Liver (tissue), 7 donors: ENCODE measurements at regions not wholly inside any gene's neighbourhood (a gene's known extent, or its start where the extent isn't known, plus 50 kb on each side); places are given as distances from the start of the nearest gene placed in this dataset.

ENCODE experiments used
- DNase-seq: peaks from one replicate; pipeline ENCODE4 v3.0.0-alpha.2; 2017; ENCODE audit warnings: low spot score
- H3K27ac ChIP-seq, 2 donors: one replicate each; pipeline ENCODE4 v1.7.0; 2013; ENCODE audit warnings: inconsistent platforms in 2 of 2, low read length in 2 of 2, control low read depth in 1 of 2, low read depth in 1 of 2, mild to moderate bottlenecking in 1 of 2
- H3K27me3 ChIP-seq, 4 donors: one replicate each; pipeline versions ENCODE4 v1.6.1 to v1.7.0; 2013; ENCODE audit warnings: low read length in 3 of 4, inconsistent platforms in 1 of 4, mild to moderate bottlenecking in 1 of 4, moderate library complexity in 1 of 4; ENCODE audit not compliant: control insufficient read depth in 4 of 4, insufficient read depth in 4 of 4
- H3K36me3 ChIP-seq, 4 donors: one replicate each; pipeline versions ENCODE4 v1.6.1 to v1.7.0; 2013; ENCODE audit warnings: low read length in 3 of 4, mild to moderate bottlenecking in 3 of 4, low read depth in 1 of 4, moderate library complexity in 1 of 4; ENCODE audit not compliant: control insufficient read depth in 4 of 4, insufficient read depth in 3 of 4
- H3K4me1 ChIP-seq, 4 donors: one replicate each; pipeline versions ENCODE4 v1.6.1 to v1.7.0; 2013; ENCODE audit warnings: low read length in 3 of 4, mild to moderate bottlenecking in 3 of 4, moderate library complexity in 1 of 4; ENCODE audit not compliant: control insufficient read depth in 4 of 4, insufficient read depth in 4 of 4
- H3K4me3 ChIP-seq, 3 donors: one replicate each; pipeline versions ENCODE4 v1.6.1 to v1.7.0; 2013; ENCODE audit warnings: low read length in 3 of 3, control low read depth in 1 of 3, low read depth in 1 of 3, mild to moderate bottlenecking in 1 of 3
- H3K9ac ChIP-seq, 2 donors: one replicate each; pipeline ENCODE4 v1.7.0; 2013; ENCODE audit warnings: low read length in 2 of 2, mild to moderate bottlenecking in 2 of 2, moderate library complexity in 2 of 2, control low read depth in 1 of 2, low read depth in 1 of 2
- H3K9me3 ChIP-seq, 4 donors: one replicate each; pipeline versions ENCODE4 v1.6.1 to v1.7.0; 2013; ENCODE audit warnings: low read length in 3 of 4; ENCODE audit not compliant: control insufficient read depth in 4 of 4
- EGR1 ChIP-seq, 2 donors: IDR thresholded peaks; 2 replicates each; pipeline ENCODE4 v1.6.1; 2016 to 2018; ENCODE audit warnings: antibody characterized with exemption in 2 of 2, low read depth in 2 of 2
- FOXA1 ChIP-seq: IDR thresholded peaks from 2 replicates; pipeline ENCODE4 v1.6.1; 2016; ENCODE audit warnings: antibody characterized with exemption
- FOXA2 ChIP-seq: IDR thresholded peaks from 2 replicates; pipeline ENCODE4 v1.6.1; 2016; ENCODE audit warnings: antibody characterized with exemption
- GABPA ChIP-seq, 2 donors: IDR thresholded peaks in 1 of 2; conservative IDR thresholded peaks in 1 of 2; 2 replicates each; pipeline ENCODE4 v1.6.1; 2016; ENCODE audit warnings: antibody characterized with exemption in 2 of 2, mild to moderate bottlenecking in 1 of 2, moderate library complexity in 1 of 2
- HNF4A ChIP-seq, 2 donors: conservative IDR thresholded peaks; 2 replicates each; pipeline ENCODE4 v1.6.1; 2016; ENCODE audit warnings: antibody characterized with exemption in 2 of 2, mild to moderate bottlenecking in 2 of 2
- HNF4G ChIP-seq: IDR thresholded peaks from 2 replicates; pipeline ENCODE4 v1.6.1; 2016; ENCODE audit warnings: antibody characterized with exemption
- JUND ChIP-seq, 2 donors: IDR thresholded peaks; 2 replicates each; pipeline ENCODE4 v1.6.1; 2016; ENCODE audit warnings: antibody characterized with exemption in 2 of 2
- NR2F2 ChIP-seq: IDR thresholded peaks from 2 replicates; pipeline ENCODE4 v1.6.1; 2016; ENCODE audit warnings: antibody characterized with exemption
- RAD21 ChIP-seq, 2 donors: IDR thresholded peaks; 2 replicates each; pipeline ENCODE4 v1.6.1; 2016; ENCODE audit warnings: antibody characterized with exemption in 2 of 2, mild to moderate bottlenecking in 2 of 2
- RXRA ChIP-seq, 2 donors: IDR thresholded peaks; 2 replicates each; pipeline ENCODE4 v1.6.1; 2017 to 2018; ENCODE audit warnings: antibody characterized with exemption in 2 of 2, mild to moderate bottlenecking in 1 of 2
- SP1 ChIP-seq: IDR thresholded peaks from 2 replicates; pipeline ENCODE4 v1.6.1; 2018; ENCODE audit warnings: antibody characterized with exemption, mild to moderate bottlenecking
- TAF1 ChIP-seq: conservative IDR thresholded peaks from 2 replicates; pipeline ENCODE4 v1.6.1; 2016; ENCODE audit warnings: antibody characterized with exemption, mild to moderate bottlenecking
- YY1 ChIP-seq: IDR thresholded peaks from 2 replicates; pipeline ENCODE4 v1.6.1; 2016; ENCODE audit warnings: antibody characterized with exemption, mild to moderate bottlenecking
- WGBS: extraction: QIAGEN DNeasy Blood & Tissue Kit; methylation state at CpG from one replicate; pipeline ENCODE4 v1.1.7; 2013; 5-methylcytosine and 5-hydroxymethylcytosine counted together
- TF ChIP-seq, protein P1 (sequence below): IDR thresholded peaks from 2 replicates; pipeline ENCODE4 v1.6.1; 2016; ENCODE audit warnings: antibody characterized with exemption, mild to moderate bottlenecking
- TF ChIP-seq, protein P2 (sequence below): IDR thresholded peaks from 2 replicates; pipeline ENCODE4 v1.6.1; 2016; ENCODE audit warnings: antibody characterized with exemption
- TF ChIP-seq, protein P3 (sequence below): IDR thresholded peaks from 2 replicates; pipeline ENCODE4 v1.6.1; 2016; ENCODE audit warnings: antibody characterized with exemption
- TF ChIP-seq, protein P4 (sequence below): IDR thresholded peaks from 2 replicates; pipeline ENCODE4 v1.6.1; 2016; ENCODE audit warnings: antibody characterized with exemption
- donor health status: healthy.
- donor health status: healthy.
- donor health status: healthy.
- donor health status: healthy.

DNA sequence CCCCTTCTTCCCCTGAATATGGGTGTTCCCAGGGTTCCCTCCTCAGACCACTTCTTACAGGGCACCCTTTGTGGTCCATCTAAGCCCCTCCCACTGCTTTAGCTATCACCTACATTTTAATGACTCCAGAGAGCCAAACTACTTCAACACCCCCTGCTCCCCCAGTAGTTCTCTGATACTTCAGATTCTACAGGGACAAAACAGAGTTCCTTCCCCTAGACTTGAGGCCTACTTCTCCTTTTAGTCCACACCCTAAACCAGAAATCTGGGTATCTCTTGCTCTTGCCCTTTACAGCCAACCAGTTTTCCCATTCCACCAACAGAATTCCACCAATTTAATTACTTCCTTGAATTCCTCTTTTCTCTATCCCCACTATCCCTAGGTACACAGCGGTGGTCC lies 107.2 kb downstream of the KCNRG start:
- DNase-seq, result no peak
- no peak overlapping the region for H3K4me3 ChIP-seq
- no peaks in the 10 kb centered on the region for H3K9me3 ChIP-seq
- H3K9ac ChIP-seq, result no peak overlapping the region
- WGBS, result 97% methylated on average over 1 of the region's 1 CpG
- H3K36me3 ChIP-seq, result no peaks in the 10 kb centered on the region
- no peaks in the 10 kb centered on the region for H3K27me3 ChIP-seq
- peak overlapping the region in 1 of 2 donors; percentile 30 for H3K27ac ChIP-seq
- peaks cover 5 to 36% (median 16%) of the 10 kb centered on the region in 4 donors for H3K4me1 ChIP-seq
- TF ChIP-seq FOXA2 (no peak), HNF4G (no peak), HNF4A (conservative IDR thresholded peaks at IDR 0.05) (no peak)
- TF ChIP-seq, protein P1, sequence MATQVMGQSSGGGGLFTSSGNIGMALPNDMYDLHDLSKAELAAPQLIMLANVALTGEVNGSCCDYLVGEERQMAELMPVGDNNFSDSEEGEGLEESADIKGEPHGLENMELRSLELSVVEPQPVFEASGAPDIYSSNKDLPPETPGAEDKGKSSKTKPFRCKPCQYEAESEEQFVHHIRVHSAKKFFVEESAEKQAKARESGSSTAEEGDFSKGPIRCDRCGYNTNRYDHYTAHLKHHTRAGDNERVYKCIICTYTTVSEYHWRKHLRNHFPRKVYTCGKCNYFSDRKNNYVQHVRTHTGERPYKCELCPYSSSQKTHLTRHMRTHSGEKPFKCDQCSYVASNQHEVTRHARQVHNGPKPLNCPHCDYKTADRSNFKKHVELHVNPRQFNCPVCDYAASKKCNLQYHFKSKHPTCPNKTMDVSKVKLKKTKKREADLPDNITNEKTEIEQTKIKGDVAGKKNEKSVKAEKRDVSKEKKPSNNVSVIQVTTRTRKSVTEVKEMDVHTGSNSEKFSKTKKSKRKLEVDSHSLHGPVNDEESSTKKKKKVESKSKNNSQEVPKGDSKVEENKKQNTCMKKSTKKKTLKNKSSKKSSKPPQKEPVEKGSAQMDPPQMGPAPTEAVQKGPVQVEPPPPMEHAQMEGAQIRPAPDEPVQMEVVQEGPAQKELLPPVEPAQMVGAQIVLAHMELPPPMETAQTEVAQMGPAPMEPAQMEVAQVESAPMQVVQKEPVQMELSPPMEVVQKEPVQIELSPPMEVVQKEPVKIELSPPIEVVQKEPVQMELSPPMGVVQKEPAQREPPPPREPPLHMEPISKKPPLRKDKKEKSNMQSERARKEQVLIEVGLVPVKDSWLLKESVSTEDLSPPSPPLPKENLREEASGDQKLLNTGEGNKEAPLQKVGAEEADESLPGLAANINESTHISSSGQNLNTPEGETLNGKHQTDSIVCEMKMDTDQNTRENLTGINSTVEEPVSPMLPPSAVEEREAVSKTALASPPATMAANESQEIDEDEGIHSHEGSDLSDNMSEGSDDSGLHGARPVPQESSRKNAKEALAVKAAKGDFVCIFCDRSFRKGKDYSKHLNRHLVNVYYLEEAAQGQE, result no peak

DNA sequence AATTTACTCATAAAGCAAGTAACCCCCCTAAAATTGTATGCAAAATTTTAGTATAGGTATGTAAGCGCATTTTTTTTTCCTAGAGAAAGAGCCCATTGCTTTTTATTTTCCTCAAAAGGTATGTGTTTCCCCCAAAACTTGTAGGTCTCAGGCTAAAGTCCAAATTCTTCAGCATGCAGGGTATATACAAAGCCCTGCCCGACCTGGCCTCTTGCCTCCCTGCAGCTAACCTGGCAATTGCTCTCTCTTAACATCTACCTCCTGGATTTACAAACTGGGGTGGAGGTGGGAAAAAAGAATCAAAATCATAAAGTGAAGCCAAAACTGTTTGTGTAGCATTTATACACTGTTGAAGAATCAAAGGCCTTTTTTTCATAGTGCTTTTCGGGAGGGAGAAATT lies 107.8 kb downstream of the KCNRG start:
- Histone ChIP-seq H3K36me3 (no peaks in the 10 kb centered on the region), H3K27me3 (no peaks in the 10 kb centered on the region), H3K4me3 (peak overlapping the region in 1 of 3 donors; percentile 74), H3K4me1 (peaks cover 9 to 40% (median 16%) of the 10 kb centered on the region in 4 donors), H3K9ac (peak overlapping the region; percentile 79 to 86), H3K9me3 (no peaks in the 10 kb centered on the region), H3K27ac (peak overlapping the region; percentile 98 to 100)
- no peak for DNase-seq
- no peak for TF ChIP-seq FOXA2
- peak in 1 of 2 donors; percentile 48 for TF ChIP-seq HNF4A (conservative IDR thresholded peaks at IDR 0.05)
- WGBS, result 62% methylated on average over 3 of the region's 3 CpGs

GRCh38 chr13:50123515-50123861 lies 108.2 kb downstream of the KCNRG start:
- Histone ChIP-seq H3K9me3 (no peaks in the 10 kb centered on the region), H3K4me3 (peak overlapping the region; percentile 55 to 74 (median 73)), H3K9ac (peak overlapping the region; percentile 79 to 86), H3K27ac (peak overlapping the region; percentile 98 to 100), H3K4me1 (peaks cover 11 to 40% (median 16%) of the 10 kb centered on the region in 4 donors), H3K27me3 (no peaks in the 10 kb centered on the region), H3K36me3 (no peaks in the 10 kb centered on the region)
- DNase-seq, result no peak
- WGBS, result 6% methylated on average over 13 of the region's 13 CpGs
- TF ChIP-seq TAF1 (no peak), RXRA (IDR thresholded peaks at IDR 0.05) (no peak), EGR1 (IDR thresholded peaks at IDR 0.05; ENCODE audit: low read depth in 2 of 2) (no peak), SP1 (no peak), NR2F2 (no peak), HNF4A (conservative IDR thresholded peaks at IDR 0.05) (no peak), RAD21 (IDR thresholded peaks at IDR 0.05) (no peak), GABPA (IDR thresholded peaks at IDR 0.05 in 1 of 2, conservative IDR thresholded peaks at IDR 0.05 in 1 of 2) (no peak), FOXA1 (no peak), JUND (IDR thresholded peaks at IDR 0.05) (no peak), HNF4G (no peak), YY1 (no peak), FOXA2 (no peak)
- TF ChIP-seq, protein P2, sequence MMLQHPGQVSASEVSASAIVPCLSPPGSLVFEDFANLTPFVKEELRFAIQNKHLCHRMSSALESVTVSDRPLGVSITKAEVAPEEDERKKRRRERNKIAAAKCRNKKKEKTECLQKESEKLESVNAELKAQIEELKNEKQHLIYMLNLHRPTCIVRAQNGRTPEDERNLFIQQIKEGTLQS, result no peak
- TF ChIP-seq, protein P3, sequence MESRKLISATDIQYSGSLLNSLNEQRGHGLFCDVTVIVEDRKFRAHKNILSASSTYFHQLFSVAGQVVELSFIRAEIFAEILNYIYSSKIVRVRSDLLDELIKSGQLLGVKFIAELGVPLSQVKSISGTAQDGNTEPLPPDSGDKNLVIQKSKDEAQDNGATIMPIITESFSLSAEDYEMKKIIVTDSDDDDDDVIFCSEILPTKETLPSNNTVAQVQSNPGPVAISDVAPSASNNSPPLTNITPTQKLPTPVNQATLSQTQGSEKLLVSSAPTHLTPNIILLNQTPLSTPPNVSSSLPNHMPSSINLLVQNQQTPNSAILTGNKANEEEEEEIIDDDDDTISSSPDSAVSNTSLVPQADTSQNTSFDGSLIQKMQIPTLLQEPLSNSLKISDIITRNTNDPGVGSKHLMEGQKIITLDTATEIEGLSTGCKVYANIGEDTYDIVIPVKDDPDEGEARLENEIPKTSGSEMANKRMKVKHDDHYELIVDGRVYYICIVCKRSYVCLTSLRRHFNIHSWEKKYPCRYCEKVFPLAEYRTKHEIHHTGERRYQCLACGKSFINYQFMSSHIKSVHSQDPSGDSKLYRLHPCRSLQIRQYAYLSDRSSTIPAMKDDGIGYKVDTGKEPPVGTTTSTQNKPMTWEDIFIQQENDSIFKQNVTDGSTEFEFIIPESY, result no peak
- TF ChIP-seq, protein P4, sequence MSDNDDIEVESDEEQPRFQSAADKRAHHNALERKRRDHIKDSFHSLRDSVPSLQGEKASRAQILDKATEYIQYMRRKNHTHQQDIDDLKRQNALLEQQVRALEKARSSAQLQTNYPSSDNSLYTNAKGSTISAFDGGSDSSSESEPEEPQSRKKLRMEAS, result no peak
- TF ChIP-seq, protein P1, result no peak
